Memory B cell (primary cell): ENCODE measurements at regions not wholly inside any gene's neighbourhood (a gene's known extent, or its start where the extent isn't known, plus 50 kb on each side); places are given as distances from the start of the nearest gene placed in this dataset.

Source experiments
- ATAC-seq: fragments of 150-1000 bp; cut with Tn5 transposase; 2 replicates; pipeline ENCODE4 v1.10.0; 2021; ENCODE audit warnings: low read depth, mild to moderate bottlenecking, moderate library complexity
- DNase-seq, 2 donors: peaks; one replicate each; pipeline ENCODE4 v3.0.0; 2022; ENCODE audit warnings: low spot score in 2 of 2
- H3K27ac Mint-ChIP-seq: one replicate; pipeline ENCODE4 v1.8.0; 2022; ENCODE audit warnings: mild to moderate bottlenecking, moderate library complexity, mixed read lengths
- H3K27me3 Mint-ChIP-seq: one replicate; pipeline ENCODE4 v1.8.0; 2022; ENCODE audit warnings: mixed read lengths
- H3K36me3 Mint-ChIP-seq: one replicate; pipeline ENCODE4 v1.8.0; 2022; ENCODE audit warnings: mild to moderate bottlenecking, mixed read lengths
- H3K4me1 Mint-ChIP-seq: one replicate; pipeline ENCODE4 v1.8.0; 2022; ENCODE audit warnings: mixed read lengths
- H3K4me3 Mint-ChIP-seq: one replicate; pipeline ENCODE4 v1.8.0; 2022; ENCODE audit warnings: mild to moderate bottlenecking, moderate library complexity, mixed read lengths
- H3K9me3 Mint-ChIP-seq: one replicate; pipeline ENCODE4 v1.8.0; 2022; ENCODE audit warnings: mixed read lengths

GRCh38 chr18:77530732-77531131 lies 281.1 kb downstream of the GALR1 start:
- Mint-ChIP-seq H3K36me3 (no peaks in the 10 kb centered on the region), H3K4me3 (no peak overlapping the region), H3K9me3 (peaks cover 8% of the 10 kb centered on the region), H3K27me3 (no peaks in the 10 kb centered on the region), H3K27ac (no peak overlapping the region), H3K4me1 (peaks cover 5% of the 10 kb centered on the region)
- DNase-seq (no peak), ATAC-seq (no peak)

GRCh38 chr18:77539860-77540259 lies 290.2 kb downstream of the GALR1 start:
- H3K27ac Mint-ChIP-seq: no peak overlapping the region
- DNase-seq: no peak
- H3K9me3 Mint-ChIP-seq: peaks cover 4% of the 10 kb centered on the region
- H3K36me3 Mint-ChIP-seq: no peaks in the 10 kb centered on the region
- no peaks in the 10 kb centered on the region for H3K4me1 Mint-ChIP-seq
- no peak overlapping the region for H3K4me3 Mint-ChIP-seq
- H3K27me3 Mint-ChIP-seq: peaks cover 5% of the 10 kb centered on the region
- no peak for ATAC-seq

GRCh38 chr18:77544792-77545191 lies 295.1 kb downstream of the GALR1 start:
- Mint-ChIP-seq H3K36me3 (no peaks in the 10 kb centered on the region), H3K4me1 (no peaks in the 10 kb centered on the region), H3K27me3 (peaks cover 2% of the 10 kb centered on the region), H3K9me3 (no peaks in the 10 kb centered on the region), H3K4me3 (no peak overlapping the region), H3K27ac (no peak overlapping the region)
- ATAC-seq: no peak
- DNase-seq: no peak

- DNase-seq (no peak), ATAC-seq (no peak)
- Mint-ChIP-seq H3K9me3 (no peaks in the 10 kb centered on the region), H3K4me3 (no peak overlapping the region), H3K4me1 (no peaks in the 10 kb centered on the region), H3K27me3 (no peaks in the 10 kb centered on the region), H3K36me3 (no peaks in the 10 kb centered on the region), H3K27ac (no peak overlapping the region)
Measured at GRCh38 chr18:77547757-77548156, 298.1 kb downstream of the GALR1 start.

DNA sequence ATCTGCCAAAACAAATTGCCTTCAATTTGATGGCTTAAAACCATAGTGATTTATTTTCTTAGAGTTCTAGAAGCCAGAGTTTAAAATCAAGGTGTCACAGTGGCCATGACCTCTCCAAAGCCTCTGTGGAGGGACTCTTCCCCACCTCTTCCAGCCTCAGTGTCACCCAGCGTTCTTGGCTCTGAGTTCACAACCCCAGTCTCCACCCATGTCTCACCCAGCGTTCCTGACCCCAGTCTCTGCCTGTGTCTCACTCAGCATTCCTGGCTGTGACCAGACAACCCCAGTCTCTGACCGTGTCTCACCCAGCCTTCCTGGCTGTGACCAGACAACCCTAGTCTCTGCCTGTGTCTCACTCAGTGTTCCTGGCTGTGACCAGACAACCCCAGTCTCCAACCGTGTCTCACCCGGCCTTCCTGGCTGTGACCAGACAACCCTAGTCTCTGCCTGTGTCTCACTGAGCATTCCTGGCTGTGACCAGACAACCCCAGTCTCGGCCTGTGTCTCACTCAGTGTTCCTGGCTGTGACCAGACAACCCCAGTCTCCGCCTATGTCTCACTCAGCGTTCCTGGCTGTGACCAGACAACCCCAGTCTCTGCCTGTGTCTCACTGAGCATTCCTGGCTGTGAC lies 299.3 kb downstream of the GALR1 start:
- no peaks in the 10 kb centered on the region for H3K36me3 Mint-ChIP-seq
- no peak for ATAC-seq
- no peak for DNase-seq
- no peaks in the 10 kb centered on the region for H3K9me3 Mint-ChIP-seq
- H3K27ac Mint-ChIP-seq: no peak overlapping the region
- H3K4me3 Mint-ChIP-seq: no peak overlapping the region
- H3K4me1 Mint-ChIP-seq: no peaks in the 10 kb centered on the region
- no peaks in the 10 kb centered on the region for H3K27me3 Mint-ChIP-seq

DNA sequence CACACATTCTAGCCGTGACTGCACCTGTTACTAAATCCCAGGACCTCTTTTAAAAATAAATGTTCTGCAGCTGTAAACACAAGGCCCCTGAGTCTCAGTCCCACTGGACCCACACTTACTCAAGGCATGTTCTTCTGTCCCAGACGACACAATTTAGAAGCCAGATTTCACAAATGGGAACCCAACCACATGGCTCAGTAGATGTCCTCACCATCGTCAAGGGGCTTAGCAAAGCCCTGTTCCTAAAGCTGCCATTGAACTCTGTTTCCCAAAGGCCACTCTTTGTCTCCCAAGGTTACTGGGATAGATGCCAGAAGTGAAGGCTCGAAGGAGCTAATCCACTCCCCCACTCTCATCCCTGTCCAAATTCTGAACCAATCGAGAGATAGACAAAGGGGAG lies 301.0 kb downstream of the GALR1 start:
- peaks cover 1% of the 10 kb centered on the region for H3K27me3 Mint-ChIP-seq
- no peaks in the 10 kb centered on the region for H3K36me3 Mint-ChIP-seq
- no peak overlapping the region for H3K4me3 Mint-ChIP-seq
- no peaks in the 10 kb centered on the region for H3K4me1 Mint-ChIP-seq
- no peak for ATAC-seq
- no peak for DNase-seq
- H3K27ac Mint-ChIP-seq: no peak overlapping the region
- no peaks in the 10 kb centered on the region for H3K9me3 Mint-ChIP-seq

GRCh38 chr18:77551055-77551454 lies 301.4 kb downstream of the GALR1 start:
- Mint-ChIP-seq H3K27me3 (peaks cover 1% of the 10 kb centered on the region), H3K4me3 (no peak overlapping the region), H3K36me3 (no peaks in the 10 kb centered on the region), H3K4me1 (no peaks in the 10 kb centered on the region), H3K9me3 (no peaks in the 10 kb centered on the region), H3K27ac (no peak overlapping the region)
- DNase-seq: no peak
- no peak for ATAC-seq

DNA sequence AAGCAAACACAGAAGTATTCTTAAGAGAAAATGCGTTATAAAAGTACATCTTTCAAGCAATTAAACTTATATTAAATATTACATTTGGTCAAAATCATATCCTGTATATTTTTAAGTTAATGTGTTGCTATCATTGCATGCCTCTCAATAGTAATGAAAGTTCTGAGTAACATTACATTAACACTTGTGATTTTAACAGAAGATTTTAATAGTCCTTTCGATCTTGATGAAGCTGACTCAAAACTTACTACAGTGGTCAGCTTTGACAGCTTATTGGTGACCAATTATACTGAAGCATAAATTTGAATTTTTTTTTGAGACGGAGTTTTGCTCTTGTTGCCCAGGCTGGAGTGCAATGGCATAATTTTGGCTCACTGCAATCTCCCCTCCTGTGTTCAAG lies 303.3 kb downstream of the GALR1 start:
- Mint-ChIP-seq H3K4me3 (no peak overlapping the region), H3K9me3 (no peaks in the 10 kb centered on the region), H3K27me3 (peaks cover 5% of the 10 kb centered on the region), H3K27ac (no peak overlapping the region), H3K36me3 (no peaks in the 10 kb centered on the region), H3K4me1 (no peaks in the 10 kb centered on the region)
- DNase-seq: no peak
- ATAC-seq: no peak

DNA sequence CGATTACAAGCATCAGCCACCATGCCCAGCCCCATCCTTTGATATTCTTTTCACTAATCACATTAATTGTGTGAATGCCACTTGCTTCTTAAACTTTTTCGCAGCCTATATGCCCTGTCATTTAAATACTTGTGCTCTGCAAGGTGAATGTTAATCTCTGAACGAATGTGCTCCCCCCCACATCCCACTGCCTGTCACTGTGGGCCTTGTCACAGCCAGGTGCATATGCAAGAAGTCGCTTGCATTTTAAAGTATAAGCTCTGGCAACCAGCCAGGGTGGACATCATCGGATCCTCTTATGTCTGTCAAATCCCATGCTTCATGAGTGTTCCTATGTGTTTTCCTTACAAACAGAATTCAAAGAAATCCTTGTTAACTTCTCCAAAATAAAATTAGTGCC lies 304.4 kb downstream of the GALR1 start:
- H3K4me1 Mint-ChIP-seq: no peaks in the 10 kb centered on the region
- no peak overlapping the region for H3K4me3 Mint-ChIP-seq
- H3K36me3 Mint-ChIP-seq: no peaks in the 10 kb centered on the region
- DNase-seq: no peak
- no peak for ATAC-seq
- H3K27me3 Mint-ChIP-seq: peaks cover 6% of the 10 kb centered on the region
- H3K9me3 Mint-ChIP-seq: no peaks in the 10 kb centered on the region
- no peak overlapping the region for H3K27ac Mint-ChIP-seq

- no peak overlapping the region for H3K27ac Mint-ChIP-seq
- peaks cover 6% of the 10 kb centered on the region for H3K27me3 Mint-ChIP-seq
- DNase-seq (no peak), ATAC-seq (no peak)
- no peaks in the 10 kb centered on the region for H3K4me1 Mint-ChIP-seq
- no peaks in the 10 kb centered on the region for H3K36me3 Mint-ChIP-seq
- no peaks in the 10 kb centered on the region for H3K9me3 Mint-ChIP-seq
- no peak overlapping the region for H3K4me3 Mint-ChIP-seq
Measured at GRCh38 chr18:77557046-77557587, 307.5 kb downstream of the GALR1 start.

- Mint-ChIP-seq H3K4me1 (no peaks in the 10 kb centered on the region), H3K36me3 (no peaks in the 10 kb centered on the region), H3K27ac (no peak overlapping the region), H3K4me3 (no peak overlapping the region), H3K27me3 (peaks cover 7% of the 10 kb centered on the region), H3K9me3 (no peaks in the 10 kb centered on the region)
- DNase-seq (no peak), ATAC-seq (no peak)
Measured at GRCh38 chr18:77559274-77559910, 309.7 kb downstream of the GALR1 start.

DNA sequence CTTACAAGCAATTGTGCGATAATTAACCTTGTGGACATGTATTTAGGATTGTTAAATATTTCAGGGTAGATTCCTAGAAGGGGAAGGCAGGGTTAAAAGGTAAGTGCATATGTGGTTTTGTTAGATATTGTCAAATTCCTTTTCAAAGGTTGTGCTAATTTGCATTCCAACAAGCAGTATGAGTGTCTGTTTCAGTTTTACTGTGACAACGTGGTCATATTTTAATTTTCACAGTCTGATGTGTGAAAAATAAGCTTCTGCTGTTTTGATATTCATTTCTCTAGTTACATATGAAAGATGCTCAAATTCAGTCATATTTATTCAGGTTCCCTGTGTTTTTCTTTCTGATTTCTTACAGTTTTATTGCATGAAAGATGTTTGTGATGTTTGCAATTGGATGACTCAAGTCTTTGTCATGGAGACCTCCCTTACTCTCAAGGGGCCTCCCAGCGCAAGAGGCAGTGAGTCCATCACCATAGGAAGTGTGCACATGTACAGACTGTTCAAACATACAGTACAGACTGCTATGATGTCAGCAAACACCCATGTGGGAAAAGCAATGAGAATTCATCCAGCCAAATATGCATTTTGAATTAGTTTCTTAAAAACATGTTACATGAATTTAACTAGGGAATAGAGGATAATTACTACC lies 310.8 kb downstream of the GALR1 start:
- Mint-ChIP-seq H3K27me3 (peaks cover 7% of the 10 kb centered on the region), H3K4me3 (no peak overlapping the region), H3K9me3 (no peaks in the 10 kb centered on the region), H3K36me3 (no peaks in the 10 kb centered on the region), H3K27ac (no peak overlapping the region), H3K4me1 (no peaks in the 10 kb centered on the region)
- ATAC-seq (no peak), DNase-seq (no peak)

DNA sequence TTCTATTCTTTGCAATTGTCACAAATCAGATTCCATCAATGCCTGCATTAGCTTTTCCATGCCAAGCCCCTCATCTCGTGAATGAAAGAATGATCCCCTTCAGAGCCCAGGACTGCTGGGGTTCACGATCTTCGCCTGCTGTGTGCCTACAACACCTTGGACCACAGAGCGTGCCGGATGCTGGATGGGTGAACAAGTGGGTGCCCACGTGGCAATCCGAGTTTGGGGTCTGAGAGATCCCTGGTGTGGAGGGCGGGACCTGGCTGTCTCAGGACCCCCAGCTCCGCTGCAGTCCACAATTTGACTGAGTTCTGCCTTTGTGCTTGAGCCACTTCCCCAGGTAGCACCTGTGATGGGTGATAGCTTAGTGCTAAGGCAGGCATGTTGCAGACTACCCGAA lies 317.0 kb downstream of the GALR1 start:
- Mint-ChIP-seq H3K36me3 (no peaks in the 10 kb centered on the region), H3K27ac (no peak overlapping the region), H3K4me1 (no peaks in the 10 kb centered on the region), H3K4me3 (no peak overlapping the region), H3K9me3 (peaks cover 4% of the 10 kb centered on the region), H3K27me3 (peaks cover 7% of the 10 kb centered on the region)
- ATAC-seq (no peak), DNase-seq (no peak)

GRCh38 chr18:77567205-77567604 lies 317.6 kb downstream of the GALR1 start:
- DNase-seq: no peak
- Mint-ChIP-seq H3K36me3 (no peaks in the 10 kb centered on the region), H3K4me1 (no peaks in the 10 kb centered on the region), H3K27ac (no peak overlapping the region), H3K9me3 (peaks cover 4% of the 10 kb centered on the region), H3K27me3 (peaks cover 13% of the 10 kb centered on the region), H3K4me3 (no peak overlapping the region)
- no peak for ATAC-seq
